GM18520 (cell line): ENCODE measurements at regions not wholly inside any gene's neighbourhood (a gene's known extent, or its start where the extent isn't known, plus 50 kb on each side); places are given as distances from the start of the nearest gene placed in this dataset.

Source experiments
- ATAC-seq: cut with Tn5 transposase; IDR thresholded peaks from one replicate; pipeline ENCODE4 v1.9.1; 2021; ENCODE audit not compliant: unreplicated experiment

DNA sequence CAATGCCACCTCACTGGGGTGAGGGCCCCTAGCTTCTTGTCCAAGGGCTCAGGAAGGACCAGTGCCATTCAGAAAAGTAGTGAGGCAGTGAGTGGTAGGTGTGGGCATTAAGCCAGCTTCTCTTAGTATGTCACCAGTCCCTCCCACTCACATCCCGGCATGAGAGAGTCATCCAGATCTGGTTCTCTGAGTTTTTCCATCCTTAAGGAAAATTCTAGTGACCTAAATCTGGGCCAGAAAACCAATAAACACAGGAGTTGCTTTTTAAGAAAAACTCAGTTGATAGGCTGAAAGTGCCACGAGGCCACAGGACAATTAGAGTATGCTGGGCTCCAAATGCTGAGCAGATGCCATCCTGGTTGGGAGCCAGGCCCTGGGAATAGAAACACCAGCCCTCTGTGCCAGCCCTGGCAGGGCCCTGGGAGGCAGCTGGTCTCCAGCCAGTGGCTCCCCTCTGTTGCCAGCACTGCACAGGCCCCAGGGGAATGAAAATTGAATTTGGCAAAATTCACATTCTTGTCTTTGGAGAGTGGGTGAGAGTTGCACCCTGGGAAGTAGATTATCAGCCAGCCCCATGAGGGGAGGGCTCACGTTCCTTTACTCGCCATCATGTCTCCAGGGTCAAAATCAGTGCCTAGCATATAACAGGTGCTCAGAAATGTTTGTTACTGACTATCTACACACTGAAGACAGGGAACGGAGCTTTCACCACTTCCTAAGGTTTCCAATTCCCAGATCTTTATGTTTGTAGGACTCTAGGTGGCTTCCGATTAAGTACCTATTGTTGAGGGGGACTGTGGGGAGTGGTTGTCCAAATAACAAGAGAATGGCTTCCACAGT is 52.8 kb downstream of the FAM43A start:
- ATAC-seq, result no peak

DNA sequence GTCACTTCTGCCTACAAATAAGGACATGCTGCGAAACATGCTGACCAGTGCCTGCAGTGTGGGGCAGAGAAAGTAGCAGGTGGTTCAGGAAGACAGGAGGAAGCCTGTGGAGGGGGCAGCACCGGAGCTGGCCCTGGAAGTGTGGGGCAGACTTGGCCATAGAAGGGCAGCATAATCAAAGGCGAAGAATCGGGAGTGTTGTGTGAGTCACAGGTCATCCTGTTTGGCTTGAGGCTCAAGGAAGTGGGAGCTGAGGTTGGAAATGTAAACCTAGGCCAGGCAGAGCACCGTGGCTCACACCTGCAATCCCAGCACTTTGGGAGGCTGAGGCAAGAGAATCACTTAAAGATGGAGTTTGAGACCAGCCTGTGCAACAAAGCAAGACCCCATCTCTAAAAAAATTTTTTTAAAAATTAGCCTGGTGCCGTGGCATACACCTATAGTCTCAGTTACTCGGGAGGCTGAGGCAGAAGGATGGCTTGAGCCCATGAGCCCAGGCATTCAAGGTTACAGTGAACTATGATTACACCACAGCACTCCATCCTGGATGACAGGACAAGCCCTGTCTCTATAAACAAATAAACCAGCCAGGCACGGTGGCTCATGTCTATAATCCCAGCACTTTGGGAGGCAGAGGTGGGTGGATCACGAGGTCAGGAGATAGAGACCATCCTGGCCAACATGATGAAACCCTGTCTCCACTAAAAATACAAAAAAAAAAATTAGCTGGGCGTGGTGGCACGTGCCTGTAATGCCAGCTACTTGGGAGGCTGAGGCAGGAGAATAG is 54.0 kb downstream of the FAM43A start:
- ATAC-seq, result no peak

DNA sequence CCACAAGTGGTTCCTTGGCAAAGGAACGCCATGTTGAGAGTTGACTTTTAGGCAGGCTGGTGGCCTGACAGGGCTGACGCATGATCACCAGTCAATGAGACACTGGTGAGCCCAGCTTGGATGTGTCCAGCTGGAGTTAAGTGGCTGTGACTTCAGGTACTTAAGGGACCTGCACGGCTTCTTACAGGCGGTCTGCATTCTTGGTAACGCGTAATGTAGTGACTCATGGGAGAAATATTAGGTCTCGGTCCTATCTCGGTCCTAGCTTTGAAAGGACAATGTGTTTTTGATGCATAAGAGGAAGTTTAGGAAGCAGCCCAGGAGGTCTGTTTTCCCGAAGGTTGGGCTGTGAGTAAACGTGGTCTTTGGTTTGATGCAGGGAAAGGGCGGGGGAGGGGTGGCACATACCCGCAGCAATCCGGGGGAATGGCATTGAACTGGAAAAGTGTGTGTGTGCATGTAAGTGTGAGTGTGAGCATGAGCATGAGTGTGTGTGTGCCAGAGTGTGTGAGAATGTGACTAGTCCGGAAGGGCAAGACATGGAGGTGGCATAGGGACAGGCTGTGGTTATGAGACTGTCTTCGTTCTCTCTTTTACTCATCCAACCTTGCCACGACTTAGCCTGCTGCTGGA is 55.3 kb downstream of the FAM43A start:
- ATAC-seq, result no peak

DNA sequence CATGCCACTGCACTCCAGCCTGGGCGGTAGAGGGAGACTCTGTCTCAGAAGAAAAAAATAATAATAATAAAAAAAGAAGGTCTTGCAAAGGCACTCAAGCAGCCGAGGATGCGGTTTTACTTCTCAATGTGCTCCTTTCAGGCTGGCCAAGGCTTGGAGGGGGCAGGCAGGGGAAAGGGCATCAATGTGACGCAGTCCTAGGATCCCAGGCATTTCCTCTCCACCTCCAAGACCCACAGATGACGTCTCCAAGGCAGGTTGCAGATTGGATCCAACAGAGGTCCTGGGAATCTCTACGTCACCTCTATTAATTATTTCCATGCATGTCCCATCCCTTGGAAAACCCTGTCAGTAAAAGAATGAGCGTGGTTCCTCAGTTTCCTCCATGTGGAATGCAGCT is 56.2 kb downstream of the FAM43A start:
- ATAC-seq, result no peak

DNA sequence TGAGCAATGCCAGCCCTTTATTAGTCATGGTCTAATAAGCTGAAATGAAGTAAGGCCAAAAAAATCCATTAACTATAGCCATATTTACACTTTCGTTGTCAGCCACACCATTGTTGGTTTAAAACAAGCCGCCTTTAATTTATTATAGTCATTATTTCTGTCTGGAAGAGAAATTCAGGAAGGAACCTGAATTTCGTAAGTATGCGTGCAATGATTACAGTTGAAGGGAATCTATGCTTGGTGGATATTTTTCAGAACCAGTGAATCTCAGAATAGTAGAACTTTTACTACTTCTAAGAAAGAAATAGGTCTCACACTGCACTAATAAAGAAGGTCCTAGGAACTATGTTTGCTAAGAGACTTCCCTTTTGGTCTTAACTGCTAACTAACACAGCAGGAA is 59.1 kb downstream of the FAM43A start:
- no peak for ATAC-seq

DNA sequence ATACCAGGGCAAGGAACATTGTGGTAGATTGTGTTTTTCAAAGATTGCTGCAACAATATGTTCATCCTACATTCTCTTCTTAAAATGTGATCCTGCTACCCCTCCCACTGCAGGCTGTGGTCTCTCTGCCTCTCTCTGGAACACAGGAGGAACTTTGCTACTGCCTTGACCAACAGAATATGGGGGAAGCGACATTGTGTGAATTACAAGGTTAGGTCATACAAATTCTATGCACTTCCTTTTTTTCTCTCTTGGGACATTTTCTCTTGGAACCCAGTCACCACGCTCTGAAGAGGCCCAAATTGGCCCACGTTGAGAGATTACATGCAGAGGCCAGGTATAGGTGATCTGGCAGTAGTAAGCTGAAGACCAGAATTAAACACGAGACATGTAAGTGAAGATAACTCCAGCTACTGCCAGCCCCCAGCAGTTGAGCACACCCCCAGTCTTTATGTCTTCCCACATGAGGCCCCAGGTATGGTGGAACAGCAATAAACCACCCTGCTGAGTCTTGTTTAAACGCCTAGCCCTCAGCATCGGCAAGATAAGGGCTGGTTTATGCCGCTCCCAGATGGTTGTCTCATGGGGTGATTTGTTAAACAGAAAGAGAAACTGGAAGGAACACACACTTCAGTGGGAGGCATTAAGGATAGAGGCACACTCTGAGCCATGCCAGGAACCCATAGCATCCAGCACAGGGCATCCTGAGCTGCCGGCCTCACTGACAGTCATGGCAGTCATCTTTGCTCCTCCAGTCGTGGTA is 59.9 kb downstream of the FAM43A start:
- ATAC-seq, result no peak

DNA sequence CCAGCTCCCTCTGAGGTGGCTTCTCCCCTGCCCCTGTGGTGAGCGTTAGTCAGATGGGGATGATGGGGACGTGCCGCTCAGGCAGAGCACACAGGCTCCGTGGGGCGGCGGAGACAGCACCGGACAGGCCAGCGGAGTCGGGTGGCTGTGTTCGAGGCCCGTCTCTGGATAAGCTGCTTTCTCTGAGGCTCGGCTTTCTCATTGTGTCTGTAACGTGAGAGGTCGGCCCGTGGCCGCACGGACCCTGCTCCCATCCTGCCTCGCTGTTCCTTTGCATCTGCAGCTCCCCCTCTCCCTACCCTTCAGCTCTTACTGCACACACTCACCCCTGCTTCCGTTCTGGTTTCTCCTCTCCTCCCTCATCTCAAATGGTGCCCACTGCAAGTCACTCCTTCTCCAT is 62.5 kb downstream of the FAM43A start:
- no peak for ATAC-seq

DNA sequence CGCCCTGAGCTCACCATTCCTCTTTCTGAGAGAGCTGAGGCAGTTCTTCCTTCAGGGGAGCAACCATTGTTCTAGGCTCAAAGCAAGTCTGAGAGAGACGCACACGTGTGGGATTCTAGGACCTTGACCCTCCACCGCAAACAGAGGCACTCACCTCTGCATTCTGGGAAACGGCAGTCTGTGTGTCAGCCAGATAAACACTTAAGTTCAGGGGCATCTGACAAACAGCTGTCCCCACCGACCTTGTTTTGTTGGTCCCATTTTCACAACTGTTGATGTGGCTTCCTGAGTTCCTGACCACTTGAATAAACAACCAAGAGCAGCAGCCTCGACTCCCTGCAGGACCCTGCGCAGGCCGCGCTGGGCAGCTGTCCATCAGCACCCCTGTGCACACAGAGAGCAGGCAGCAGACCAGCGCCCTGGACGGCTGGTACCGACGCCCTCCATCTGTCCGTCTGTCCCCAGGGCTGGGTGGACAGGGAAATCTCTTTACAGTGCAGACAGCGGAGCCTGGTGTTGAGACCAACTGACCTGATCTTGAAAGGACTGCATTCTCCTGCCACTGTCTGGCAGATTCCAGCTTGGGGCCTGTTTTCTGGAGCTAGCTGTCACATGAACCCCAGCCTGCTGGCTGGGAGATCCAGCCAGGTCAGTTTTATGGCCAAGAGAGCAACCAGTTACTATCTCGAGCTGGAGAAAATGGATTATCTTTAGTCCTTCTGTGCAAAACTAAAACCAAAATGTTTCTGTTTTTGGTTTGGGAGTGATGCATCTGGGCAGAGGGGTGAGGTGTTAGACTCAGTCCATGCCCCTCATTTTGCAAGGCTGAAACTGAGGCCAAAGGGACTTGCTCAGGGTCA is 64.2 kb downstream of the FAM43A start:
- ATAC-seq, result no peak

DNA sequence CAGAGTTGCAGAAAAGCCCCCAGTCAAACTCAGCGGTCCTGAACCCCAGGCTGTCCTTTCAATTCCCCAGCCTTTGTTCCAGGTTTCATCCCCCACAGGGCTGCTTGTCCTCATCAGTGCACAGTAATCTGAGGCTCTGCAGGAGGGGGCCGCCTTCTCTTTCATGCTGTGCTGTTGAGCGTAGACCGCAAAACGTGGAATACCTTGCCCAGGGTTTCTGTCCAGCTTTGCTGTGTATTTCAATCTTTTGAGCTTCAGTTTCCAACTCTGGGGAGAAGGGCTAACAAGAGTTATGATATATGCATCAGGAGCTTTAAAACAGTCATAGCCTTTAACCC is 64.8 kb downstream of the FAM43A start:
- ATAC-seq, result no peak

DNA sequence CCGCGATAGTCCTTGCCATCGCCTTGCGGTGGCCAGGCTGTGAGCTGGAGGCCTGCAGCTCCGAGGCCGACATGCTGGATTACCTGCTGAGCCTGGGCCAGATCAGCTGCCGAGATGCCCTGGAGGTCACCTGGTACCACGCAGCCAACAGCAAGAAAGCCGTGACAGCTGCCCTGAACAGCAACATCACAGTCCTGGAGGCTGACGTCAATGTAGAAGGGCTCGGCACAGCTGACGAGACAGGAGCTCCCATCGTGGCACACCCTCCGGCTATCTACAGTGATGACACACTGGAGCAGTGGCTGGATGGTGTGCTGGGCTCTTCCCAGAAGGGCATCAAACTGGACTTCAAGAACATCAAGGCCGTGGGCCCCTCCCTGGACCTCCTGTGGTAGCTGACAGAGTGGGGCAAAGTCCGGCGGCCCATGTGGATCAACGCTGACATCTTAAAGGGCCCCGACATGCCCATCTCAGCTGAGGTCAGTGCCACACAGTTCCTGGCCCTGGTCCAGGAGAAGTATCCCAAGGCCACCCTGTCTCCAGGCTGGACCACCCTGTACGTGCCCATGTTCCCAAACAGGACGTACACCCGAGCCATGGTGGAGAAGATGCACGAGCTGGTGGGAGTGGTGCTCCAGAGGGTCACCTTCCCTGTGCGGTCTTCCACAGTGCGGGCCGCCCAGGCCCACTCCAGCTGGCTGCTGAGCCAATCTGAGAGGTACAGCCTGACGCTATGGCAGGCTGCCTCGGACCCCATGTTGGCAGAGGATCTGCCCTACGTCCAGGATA is 70.2 kb downstream of the FAM43A start:
- no peak for ATAC-seq

DNA sequence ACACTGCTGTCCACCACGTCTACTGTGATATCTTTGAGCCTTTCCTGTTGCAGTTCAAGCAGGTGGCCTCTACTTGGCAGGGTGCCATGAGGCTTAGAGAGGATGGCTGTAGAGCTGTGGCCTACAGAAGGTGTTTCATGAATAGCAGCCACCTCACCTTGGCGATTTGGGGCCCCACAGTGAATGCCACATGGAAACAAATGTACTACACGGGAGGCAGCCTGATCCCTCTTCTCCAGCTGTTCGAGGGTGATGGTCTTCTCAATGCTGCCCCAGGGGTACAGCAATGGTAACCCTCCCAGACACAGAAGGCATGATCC is 70.7 kb downstream of the FAM43A start:
- ATAC-seq, result no peak

DNA sequence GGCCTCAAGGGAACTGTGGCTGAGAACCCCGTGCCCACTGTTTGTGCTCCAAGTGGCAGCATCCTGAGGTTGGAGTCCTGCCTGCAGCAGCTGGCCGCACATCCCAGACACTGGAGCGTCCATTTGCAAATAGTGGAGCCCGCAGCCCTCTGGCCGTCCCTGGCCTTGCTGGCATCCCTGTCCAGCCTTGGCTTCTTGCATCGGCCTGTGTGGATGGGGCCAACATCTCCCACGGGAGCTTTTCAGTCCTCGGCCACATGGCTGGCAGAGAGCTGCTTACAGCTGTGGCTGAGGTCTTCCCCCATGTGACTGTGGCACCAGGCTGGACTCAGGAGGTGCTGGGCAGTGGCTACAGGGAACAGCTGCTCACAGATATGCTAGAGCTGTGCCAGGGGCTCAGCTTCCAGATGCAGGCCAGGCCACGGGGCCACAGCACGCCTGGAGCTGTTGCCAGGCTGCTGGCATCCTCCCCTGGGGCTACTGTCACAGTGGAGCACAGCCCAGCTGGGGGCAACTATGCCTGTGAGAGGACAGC is 71.2 kb downstream of the FAM43A start:
- ATAC-seq, result no peak

DNA sequence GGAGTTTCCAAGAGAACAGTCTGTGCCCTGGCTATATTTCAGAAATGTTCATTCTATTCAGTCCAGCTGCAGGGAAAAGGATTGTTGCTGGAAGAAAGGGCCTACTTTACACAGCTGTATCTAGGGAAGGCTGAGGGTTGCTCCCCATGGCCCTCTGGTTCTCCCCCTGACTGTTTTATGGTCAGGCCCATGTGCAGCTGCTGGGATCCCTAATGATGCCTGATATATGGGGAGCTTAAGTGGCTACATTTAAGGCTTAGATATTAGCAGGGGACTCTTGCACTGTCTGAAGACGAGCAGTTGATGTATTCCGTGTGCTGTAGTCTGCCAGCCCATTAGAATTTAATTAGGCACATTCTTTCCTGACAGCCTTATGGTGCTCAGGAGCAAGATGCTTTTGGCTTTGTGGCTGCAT is 72.0 kb downstream of the FAM43A start:
- ATAC-seq, result no peak

DNA sequence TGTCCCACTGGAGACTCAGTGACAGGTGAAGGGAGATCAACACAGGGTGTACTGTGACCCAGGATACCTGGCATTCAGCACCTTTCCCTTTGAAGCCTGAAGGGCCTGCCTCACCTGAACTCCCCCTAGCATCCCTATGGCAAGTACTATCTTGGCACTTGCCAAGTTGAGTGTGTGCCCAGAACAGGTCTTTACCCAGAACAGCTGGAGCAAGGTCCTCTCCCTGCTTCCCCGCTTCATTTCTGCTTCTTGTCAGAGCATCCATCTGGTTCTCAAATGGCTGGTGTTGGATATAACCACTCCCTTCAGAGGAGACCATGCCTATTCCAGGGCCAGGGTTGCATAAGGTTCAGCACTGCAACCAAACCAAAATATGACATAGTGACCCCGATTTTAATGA is 73.0 kb downstream of the FAM43A start:
- no peak for ATAC-seq

DNA sequence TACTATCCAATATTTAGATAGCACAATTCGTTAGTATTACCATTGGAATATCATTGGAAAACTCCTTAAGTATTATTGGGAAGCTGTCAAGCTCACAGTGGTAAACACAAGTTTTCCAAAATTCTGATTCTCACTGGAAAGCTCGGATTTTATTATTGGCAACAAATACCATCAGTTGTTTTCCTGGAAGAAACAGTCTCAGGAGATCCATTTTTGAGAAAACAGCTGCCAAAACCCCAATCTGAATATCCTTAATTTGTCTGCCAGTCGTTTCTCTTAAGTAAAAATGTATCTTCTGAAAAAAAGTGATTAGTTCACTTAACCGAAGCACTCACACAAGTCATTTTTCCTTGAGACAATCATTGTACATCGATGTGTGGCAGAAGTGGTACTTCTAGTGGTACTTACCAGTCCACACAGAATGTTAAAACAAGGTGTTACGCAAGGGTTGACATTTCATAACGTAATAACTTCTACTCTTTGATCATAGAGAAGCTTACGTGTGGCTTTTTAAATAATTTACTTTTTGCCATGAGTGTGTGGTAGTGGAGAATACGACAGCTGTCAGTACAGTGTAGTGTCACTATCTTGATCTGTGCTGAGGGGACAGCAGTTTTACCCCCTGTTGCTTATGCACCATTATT is 74.9 kb downstream of the FAM43A start:
- no peak for ATAC-seq

DNA sequence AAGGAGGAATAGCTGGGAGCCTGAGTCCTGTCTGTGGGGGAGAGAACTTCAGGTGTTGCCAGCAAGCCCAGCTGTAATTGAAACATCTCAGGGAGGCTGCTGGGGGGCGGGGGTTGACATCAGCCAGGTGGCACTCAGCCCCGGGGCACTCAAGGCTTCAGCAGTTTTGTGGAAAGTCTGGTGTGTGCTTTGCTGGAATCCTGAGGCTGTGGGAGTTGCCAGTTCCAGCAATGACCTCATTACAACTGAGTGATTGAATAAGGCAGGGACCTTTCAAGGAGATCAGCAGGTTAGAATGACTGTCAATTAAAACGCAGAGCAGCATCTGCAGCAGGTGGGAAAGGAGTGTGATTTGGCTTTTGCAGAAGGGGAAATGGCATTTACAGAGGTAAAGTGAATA is 75.7 kb downstream of the FAM43A start:
- no peak for ATAC-seq

DNA sequence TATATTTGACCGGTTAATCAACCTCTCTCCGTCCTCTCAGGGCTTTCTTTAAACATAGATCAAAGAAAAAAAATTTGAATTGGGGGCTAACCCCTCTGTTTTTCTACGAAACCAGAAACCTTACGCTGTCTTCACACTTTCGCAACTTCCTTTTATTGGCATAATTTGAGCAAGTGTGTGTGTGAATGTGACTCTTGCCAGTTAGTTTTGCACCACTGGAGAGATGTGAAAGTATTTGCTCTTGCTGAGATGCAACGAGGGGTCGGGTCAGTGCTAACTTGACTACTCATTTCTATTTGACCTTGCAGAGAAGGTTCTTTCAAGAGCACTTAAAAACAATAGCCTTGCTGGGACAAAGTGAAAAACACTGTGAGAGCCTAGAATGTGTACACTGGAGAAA is 81.2 kb downstream of the FAM43A start:
- no peak for ATAC-seq

DNA sequence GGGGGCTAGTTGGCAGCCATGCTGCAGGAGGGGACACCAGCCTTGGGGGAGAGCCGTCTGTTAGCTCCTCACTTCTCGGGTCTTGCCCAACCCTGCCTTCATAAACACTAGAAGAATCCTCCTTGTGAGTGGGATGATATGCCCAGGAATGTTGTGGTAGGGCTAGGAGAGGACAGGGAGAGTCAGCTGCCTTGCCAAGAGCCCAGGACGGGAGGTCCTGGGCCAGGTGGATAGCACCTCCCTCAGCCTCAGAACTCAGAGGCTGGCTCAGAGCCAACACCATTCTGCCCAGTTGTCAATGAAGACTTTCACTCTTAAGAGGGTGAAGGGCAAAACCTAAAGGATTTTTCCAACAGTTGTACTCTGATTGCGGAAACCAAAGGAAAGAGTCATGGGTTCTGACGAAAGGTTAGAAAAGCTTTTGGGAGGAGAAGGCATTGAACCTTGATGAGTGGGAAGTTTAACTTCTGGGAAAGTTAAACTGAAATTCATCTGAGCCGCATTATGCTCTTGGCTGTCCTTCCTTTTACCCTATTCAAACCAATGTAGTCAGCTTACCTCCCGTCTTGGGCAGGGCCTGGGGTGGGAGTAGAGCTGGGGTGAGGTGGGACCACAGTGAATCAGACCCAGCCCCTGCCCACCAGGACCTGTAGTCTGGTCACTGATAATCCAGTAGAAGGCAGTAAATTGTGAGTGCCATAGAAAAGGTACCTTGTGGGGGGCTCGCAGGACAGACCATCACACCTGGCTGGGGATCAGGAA is 81.9 kb downstream of the FAM43A start:
- ATAC-seq, result no peak
